ENCODE measurements at regions not wholly inside any gene's neighbourhood (a gene's known extent, or its start where the extent isn't known, plus 50 kb on each side); places are given as distances from the start of the nearest gene placed in this dataset.

DNA sequence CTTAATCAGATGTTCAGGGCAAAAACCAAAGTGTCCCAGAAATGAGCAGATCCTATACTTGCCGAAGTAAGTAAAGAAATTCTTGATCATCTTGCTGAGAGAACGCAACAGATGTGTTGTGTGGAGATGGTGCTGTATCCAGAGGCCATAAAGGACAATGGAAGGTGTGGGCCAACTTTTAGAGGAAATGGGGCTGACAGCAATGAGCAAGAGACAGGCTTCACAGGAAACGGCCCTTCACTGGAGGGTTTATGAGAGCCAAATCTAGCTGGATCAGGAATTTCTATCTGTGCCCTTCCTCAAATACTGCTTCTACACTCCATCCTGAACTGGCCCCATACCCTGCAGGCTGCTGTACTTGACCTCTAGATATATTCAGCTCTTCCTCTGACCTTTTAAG is 583.9 kb upstream of the DIPK2B start:
- TF ChIP-seq ZNF112 (tag by site-specific recombination; IDR thresholded peaks at IDR 0.05) (no peak), ZNF621 (tag by site-specific recombination; IDR thresholded peaks at IDR 0.05) (no peak), ZNF791 (tag by site-specific recombination; IDR thresholded peaks at IDR 0.05) (no peak), SETDB1 (IDR thresholded peaks at IDR 0.05; ENCODE audit: insufficient read length, low read length) (no peak), ZNF660 (tag by site-specific recombination; IDR thresholded peaks at IDR 0.05) (no peak)
- TF ChIP-seq, protein P1, sequence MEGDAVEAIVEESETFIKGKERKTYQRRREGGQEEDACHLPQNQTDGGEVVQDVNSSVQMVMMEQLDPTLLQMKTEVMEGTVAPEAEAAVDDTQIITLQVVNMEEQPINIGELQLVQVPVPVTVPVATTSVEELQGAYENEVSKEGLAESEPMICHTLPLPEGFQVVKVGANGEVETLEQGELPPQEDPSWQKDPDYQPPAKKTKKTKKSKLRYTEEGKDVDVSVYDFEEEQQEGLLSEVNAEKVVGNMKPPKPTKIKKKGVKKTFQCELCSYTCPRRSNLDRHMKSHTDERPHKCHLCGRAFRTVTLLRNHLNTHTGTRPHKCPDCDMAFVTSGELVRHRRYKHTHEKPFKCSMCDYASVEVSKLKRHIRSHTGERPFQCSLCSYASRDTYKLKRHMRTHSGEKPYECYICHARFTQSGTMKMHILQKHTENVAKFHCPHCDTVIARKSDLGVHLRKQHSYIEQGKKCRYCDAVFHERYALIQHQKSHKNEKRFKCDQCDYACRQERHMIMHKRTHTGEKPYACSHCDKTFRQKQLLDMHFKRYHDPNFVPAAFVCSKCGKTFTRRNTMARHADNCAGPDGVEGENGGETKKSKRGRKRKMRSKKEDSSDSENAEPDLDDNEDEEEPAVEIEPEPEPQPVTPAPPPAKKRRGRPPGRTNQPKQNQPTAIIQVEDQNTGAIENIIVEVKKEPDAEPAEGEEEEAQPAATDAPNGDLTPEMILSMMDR (tag by site-specific recombination; IDR thresholded peaks at IDR 0.05) = no peak
- TF ChIP-seq, protein P2, sequence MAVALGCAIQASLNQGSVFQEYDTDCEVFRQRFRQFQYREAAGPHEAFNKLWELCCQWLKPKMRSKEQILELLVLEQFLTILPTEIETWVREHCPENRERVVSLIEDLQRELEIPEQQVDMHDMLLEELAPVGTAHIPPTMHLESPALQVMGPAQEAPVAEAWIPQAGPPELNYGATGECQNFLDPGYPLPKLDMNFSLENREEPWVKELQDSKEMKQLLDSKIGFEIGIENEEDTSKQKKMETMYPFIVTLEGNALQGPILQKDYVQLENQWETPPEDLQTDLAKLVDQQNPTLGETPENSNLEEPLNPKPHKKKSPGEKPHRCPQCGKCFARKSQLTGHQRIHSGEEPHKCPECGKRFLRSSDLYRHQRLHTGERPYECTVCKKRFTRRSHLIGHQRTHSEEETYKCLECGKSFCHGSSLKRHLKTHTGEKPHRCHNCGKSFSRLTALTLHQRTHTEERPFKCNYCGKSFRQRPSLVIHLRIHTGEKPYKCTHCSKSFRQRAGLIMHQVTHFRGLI (tag by site-specific recombination; IDR thresholded peaks at IDR 0.05) = no peak
- TF ChIP-seq, protein P3, sequence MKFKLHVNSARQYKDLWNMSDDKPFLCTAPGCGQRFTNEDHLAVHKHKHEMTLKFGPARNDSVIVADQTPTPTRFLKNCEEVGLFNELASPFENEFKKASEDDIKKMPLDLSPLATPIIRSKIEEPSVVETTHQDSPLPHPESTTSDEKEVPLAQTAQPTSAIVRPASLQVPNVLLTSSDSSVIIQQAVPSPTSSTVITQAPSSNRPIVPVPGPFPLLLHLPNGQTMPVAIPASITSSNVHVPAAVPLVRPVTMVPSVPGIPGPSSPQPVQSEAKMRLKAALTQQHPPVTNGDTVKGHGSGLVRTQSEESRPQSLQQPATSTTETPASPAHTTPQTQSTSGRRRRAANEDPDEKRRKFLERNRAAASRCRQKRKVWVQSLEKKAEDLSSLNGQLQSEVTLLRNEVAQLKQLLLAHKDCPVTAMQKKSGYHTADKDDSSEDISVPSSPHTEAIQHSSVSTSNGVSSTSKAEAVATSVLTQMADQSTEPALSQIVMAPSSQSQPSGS (tag by site-specific recombination; IDR thresholded peaks at IDR 0.05; ENCODE audit: low read depth) = no peak

Measured in HEK293 (cell line).